Fibroblast of lung (primary cell): ENCODE measurements at regions not wholly inside any gene's neighbourhood (a gene's known extent, or its start where the extent isn't known, plus 50 kb on each side); places are given as distances from the start of the nearest gene placed in this dataset.

Experiments used
- CTCF ChIP-seq, 2 donors: IDR thresholded peaks in 1 of 2; conservative IDR thresholded peaks in 1 of 2; 1 replicate in 1 of 2; 2 replicates in 1 of 2; pipeline ENCODE4 v1.5.1; 2011 to 2012; ENCODE audit warnings: low read length in 2 of 2, control low read depth in 1 of 2, inconsistent platforms in 1 of 2, low read depth in 1 of 2, mild to moderate bottlenecking in 1 of 2
- EZH2 ChIP-seq: IDR thresholded peaks from 2 replicates; pipeline ENCODE4 v1.5.1; 2012; ENCODE audit warnings: low read length, control low read depth, mild to moderate bottlenecking; ENCODE audit errors: missing control alignments

GRCh38 chrX:67004451-67004850 lies 365.6 kb upstream of the EDA2R start:
- TF ChIP-seq CTCF (conservative IDR thresholded peaks at IDR 0.05 in 1 of 2, IDR thresholded peaks at IDR 0.05 in 1 of 2; ENCODE audit: low read depth in 1 of 2, low read length in 2 of 2) (no peak), EZH2 (no peak)
